ENCODE measurements at regions not wholly inside any gene's neighbourhood (a gene's known extent, or its start where the extent isn't known, plus 50 kb on each side); places are given as distances from the start of the nearest gene placed in this dataset.
A peak's percentile ranks its signal among the peaks of the same experiment; 100 is the strongest.
"Not testable (repeated sequence)": the region's sequence is repeated elsewhere in the genome, so short reads cannot be mapped to it uniquely, and the experiment has no call there.

DNA sequence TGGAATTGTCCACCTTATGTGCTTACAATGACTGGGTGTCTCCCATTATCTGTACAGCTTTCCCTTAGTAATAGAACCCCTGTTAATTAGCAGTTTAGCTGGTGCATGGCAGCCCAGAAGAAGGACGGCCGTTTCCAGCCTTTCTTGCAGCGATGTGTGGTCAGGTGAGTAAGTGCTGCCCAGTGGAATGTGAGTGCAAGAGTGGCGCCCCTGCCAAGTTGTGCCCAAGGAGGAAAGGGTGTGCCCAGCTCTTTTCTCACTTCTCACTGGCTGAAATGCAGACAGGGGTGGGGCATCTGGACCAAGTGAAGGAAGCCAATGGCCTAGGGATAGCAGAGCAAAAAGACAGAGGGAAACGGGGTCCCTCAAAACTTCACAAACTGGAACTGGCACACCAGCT is 296.8 kb downstream of the PREX1 start:
- DNase-seq: no peak

DNA sequence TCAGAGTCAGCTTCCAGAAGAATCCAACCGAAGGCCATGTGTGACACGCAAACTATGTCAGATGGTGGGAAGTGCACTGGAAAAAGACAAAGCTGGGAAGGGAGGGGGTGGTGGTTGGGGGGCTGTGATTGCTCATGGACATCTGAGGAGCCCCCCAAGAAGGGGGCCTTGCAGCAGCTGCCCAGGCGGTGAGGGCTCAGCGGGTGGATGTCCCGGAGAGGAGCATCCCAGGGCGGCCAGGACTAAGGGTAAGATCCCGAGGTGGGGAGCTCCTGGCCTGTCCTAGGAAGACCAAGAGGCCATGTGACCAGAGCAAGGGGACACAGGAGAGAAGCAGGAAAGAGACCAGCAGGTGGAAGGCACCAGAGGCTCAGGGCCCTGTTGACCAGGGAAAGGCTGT is 299.5 kb downstream of the PREX1 start:
- no peak for DNase-seq

- no peak for DNase-seq
Measured at GRCh38 chr20:48527771-48528170, 300.0 kb downstream of the PREX1 start.

DNA sequence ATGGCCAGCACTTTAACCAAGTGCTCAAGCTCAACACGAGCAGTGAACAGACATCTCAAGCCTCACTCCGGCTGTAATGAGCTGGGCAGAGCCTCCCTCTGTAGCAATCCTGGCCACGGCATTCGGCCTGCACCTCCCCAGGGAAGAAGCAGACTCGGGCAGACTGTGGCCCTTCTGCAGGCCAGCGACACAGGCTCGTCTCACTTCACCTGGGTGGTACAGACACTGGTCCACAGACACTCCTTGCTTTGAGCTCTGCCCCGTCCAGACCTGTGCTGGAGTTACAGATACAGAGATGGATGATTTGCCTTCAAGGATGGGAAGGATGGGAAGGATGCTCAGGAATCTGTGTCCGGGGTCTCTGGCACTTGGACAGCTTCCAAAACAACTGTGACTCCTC is 300.9 kb downstream of the PREX1 start:
- DNase-seq: no peak

- no peak for DNase-seq
Measured at GRCh38 chr20:48525400-48525799, 302.4 kb downstream of the PREX1 start.

GRCh38 chr20:48524582-48524981 is 303.2 kb downstream of the PREX1 start:
- DNase-seq: no peak

- DNase-seq: peak; percentile 63
Measured at GRCh38 chr20:48523191-48523995, 304.4 kb downstream of the PREX1 start.

GRCh38 chr20:48521121-48521520 is 306.7 kb downstream of the PREX1 start:
- DNase-seq: no peak

DNA sequence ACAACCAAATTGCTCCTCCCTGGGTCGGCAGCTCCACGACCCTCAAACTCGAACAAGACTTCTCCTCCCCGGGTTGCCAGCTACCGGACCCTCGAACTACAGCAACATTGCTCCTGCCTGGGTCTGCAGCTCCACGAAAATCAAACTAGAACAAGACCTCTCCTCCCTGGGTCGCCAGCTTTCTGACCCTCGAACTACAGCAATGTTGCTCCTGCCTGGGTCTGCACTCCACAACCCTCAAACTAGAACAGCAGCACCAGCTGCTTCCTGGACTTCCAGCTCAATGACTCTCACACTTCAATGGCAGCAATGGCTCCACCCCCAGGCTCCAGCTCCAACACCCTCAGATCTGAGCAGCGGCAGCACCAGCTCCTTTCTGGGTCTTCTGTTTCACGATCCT is 311.6 kb downstream of the PREX1 start:
- not testable (repeated sequence) for DNase-seq

DNA sequence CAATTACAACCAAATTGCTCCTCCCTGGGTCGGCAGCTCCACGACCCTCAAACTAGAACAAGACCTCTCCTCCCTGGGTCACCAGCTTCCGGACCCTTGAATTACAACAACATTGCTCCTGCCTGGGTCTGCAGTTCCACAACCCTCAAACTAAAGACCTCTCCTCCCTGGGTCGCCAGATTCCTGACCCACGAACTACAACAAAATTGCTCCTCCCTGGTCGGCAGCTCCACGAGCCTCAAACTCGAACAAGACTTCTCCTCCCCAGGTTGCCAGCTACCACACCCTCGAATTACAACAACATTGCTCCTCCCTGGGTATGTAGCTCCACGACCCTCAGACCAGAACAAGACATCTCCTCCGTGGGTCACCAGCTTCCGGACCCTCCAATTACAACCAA is 313.2 kb downstream of the PREX1 start:
- DNase-seq: not testable (repeated sequence)

DNA sequence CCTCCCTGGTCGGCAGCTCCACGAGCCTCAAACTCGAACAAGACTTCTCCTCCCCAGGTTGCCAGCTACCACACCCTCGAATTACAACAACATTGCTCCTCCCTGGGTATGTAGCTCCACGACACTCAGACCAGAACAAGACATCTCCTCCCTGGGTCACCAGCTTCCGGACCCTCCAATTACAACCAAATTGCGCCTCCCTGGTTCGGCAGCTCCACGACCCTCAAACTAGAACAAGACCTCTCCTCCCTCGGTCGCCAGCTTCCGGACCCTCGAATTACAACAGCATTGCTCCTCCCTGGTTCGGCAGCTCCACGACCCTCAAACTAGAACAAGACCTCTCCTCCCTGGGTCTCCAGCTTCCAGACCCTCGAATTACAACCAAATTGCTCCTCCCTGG is 315.3 kb downstream of the PREX1 start:
- DNase-seq: not testable (repeated sequence)

DNA sequence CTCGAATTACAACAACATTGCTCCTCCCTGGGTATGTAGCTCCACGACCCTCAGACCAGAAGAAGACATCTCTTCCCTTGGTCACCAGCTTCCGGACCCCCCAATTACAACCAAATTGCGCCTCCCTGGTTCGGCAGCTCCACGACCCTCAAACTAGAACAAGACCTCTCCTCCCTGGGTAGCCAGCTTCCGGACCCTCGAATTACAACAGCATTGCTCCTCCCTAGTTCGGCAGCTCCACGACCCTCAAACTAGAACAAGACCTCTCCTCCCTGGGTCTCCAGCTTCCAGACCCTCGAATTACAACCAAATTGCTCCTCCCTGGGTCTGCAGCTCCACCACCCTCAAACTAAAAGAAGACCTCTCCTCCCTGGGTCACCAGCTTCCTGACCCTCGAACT is 322.7 kb downstream of the PREX1 start:
- not testable (repeated sequence) for DNase-seq

GRCh38 chr20:48503166-48503815 is 324.5 kb downstream of the PREX1 start:
- DNase-seq: no peak

GRCh38 chr20:48502758-48503157 is 325.0 kb downstream of the PREX1 start:
- DNase-seq: no peak

DNA sequence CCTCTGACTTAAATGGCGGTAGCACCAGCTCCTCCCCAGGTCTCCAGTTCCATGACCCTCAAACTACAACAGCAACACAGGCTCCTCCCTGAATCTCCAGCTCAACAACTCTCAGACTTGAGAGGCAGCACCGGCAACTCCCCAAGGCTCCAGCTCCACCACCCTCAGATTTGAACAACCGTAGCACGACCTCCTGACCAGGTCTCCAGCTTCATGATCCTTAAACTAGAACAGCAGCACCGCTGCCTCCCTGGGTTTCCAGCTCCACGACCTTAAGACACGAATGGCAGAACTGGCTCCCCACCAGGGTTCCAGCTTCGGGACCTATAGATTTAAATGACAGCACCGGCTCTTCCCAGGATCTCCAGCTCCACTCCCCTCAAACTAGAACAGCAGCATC is 325.8 kb downstream of the PREX1 start:
- no peak for DNase-seq

DNA sequence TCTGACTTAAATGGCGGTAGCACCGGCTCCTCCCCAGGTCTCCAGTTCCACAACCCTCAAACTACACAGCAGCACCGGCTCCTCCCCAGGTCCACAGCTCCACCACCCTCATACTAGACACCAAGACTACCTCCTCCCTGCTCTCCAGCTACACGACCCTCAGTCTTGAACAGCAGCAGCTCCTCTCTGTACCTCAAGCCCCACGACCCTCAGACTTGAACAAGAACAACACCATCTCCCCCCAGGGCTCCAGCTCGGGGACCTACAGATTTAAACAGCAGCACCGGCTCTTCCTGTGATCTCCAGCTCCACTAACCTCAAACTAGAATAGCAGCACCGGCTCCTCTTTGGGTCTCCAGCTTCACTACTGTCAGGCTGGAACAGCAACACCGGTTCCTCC is 326.9 kb downstream of the PREX1 start:
- DNase-seq: not testable (repeated sequence)

DNA sequence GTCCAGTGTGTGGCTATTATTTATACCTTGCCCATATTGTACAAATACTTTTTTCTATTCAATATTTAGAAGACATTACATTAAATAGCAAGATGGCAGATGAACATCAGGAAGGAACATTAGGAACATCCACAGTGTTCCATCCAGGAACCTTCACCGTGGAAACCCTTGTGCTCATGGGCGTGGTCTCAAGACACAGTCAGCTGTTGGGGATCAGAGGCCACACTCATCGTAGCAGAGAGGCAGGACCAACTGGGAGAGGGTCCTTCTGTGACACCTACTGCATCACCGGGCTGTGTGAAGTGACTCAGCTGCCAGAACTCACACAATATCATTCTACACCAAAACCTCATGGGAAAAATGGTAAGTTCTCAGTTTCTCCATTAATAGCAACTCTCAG is 328.9 kb downstream of the PREX1 start:
- DNase-seq: not testable (repeated sequence)

DNA sequence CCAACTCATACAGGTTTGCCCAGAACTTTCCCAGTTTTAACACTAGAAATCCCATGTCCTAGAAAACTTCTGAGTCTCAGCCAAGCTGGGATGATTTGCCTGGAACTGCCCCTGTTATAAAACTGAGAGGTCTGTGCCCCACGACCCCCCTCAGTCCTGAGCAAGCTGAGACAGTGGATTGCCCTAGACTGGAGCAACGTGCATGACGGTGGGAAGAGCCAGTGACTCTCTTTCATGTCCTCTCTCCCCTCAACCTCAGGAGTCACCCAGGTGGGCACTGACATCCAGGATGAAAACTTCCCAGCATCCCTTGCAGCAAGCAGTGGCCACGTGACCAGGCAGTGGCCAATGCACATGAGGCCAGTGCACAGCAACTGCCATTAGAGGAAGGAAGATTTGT is 329.7 kb downstream of the PREX1 start:
- not testable (repeated sequence) for DNase-seq

DNA sequence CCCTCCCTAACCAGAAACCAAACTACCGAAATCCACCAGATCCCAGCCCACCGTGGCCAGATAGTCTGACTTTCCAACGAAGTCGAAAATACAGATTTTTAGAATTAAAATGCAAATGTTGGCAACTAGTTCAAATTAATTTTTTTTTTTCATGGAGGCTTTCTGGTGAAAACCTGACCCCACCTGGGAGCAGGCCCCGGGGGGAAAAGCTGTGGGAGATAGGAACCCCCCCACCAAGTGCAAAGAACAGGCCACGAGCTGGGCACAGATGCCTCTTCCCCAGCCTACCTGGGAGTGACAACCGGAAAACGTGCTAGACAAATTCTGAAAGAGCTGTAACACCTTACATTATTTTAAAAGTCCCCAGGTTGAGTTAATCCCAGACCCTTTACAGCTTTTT is 333.8 kb downstream of the PREX1 start:
- no peak for DNase-seq

GRCh38 chr20:48493331-48493730 is 334.5 kb downstream of the PREX1 start:
- DNase-seq: not testable (repeated sequence)

- no peak for DNase-seq
Measured at GRCh38 chr20:48492715-48493070, 335.1 kb downstream of the PREX1 start.

- DNase-seq: no peak
Measured at GRCh38 chr20:48492015-48492714, 335.6 kb downstream of the PREX1 start.
